Stomach (tissue), 8 donors: ENCODE measurements at regions not wholly inside any gene's neighbourhood (a gene's known extent, or its start where the extent isn't known, plus 50 kb on each side); places are given as distances from the start of the nearest gene placed in this dataset.

ENCODE experiments used
- DNase-seq, 2 donors: peaks; one replicate each; pipeline versions ENCODE4 v3.0.0 to v3.0.0-alpha.2; 2013 to 2019
- H3K27ac ChIP-seq, 5 donors: fragments of 200-600 bp in 4 of 5; sonication (generic) in 4 of 5; one replicate each; pipeline ENCODE4 v1.5.1; 2013 to 2019; ENCODE audit warnings: mild to moderate bottlenecking in 1 of 5, moderate library complexity in 1 of 5
- H3K27me3 ChIP-seq, 3 donors: fragments of 200-600 bp; sonication (generic); one replicate each; pipeline ENCODE4 v1.5.1; 2017 to 2019; ENCODE audit warnings: mixed run types in 1 of 3
- H3K36me3 ChIP-seq, 4 donors: fragments of 200-600 bp; sonication (generic); 1 replicate in 3 of 4; 2 replicates in 1 of 4; pipeline ENCODE4 v1.5.1; 2016 to 2019
- H3K4me1 ChIP-seq, 4 donors: fragments of 200-600 bp; sonication (generic); one replicate each; pipeline ENCODE4 v1.5.1; 2016 to 2019
- H3K4me3 ChIP-seq, 4 donors: fragments of 200-600 bp; sonication (generic) in 3 of 4; one replicate each; pipeline ENCODE4 v1.5.1; 2016 to 2019; ENCODE audit warnings: mild to moderate bottlenecking in 1 of 4
- H3K9me3 ChIP-seq, 4 donors: fragments of 200-600 bp; sonication (generic); one replicate each; pipeline ENCODE4 v1.5.1; 2016 to 2019
- CTCF ChIP-seq, 7 experiments: fragments of 450-650 bp in 4 of 7; fragments of 200-600 bp in 3 of 7; sonication (generic) in 3 of 7; IDR thresholded peaks; one replicate each; pipeline ENCODE4 v1.5.1; 2016 to 2019; ENCODE audit warnings: antibody characterized with exemption in 7 of 7, control low read depth in 2 of 7, mild to moderate bottlenecking in 1 of 7
- EP300 ChIP-seq: sonication (generic); formaldehyde crosslinking; IDR thresholded peaks from one replicate; pipeline ENCODE4 v1.6.1; 2017; ENCODE audit warnings: antibody characterized with exemption
- POLR2A ChIP-seq, 4 donors: fragments of 450-650 bp; IDR thresholded peaks; one replicate each; pipeline ENCODE4 v1.6.1; 2016; ENCODE audit warnings: antibody characterized with exemption in 4 of 4, control low read depth in 2 of 4, mild to moderate bottlenecking in 1 of 4, moderate library complexity in 1 of 4
- POLR2AphosphoS5 ChIP-seq, 3 donors: sonication (generic); formaldehyde crosslinking; IDR thresholded peaks; one replicate each; pipeline ENCODE4 v1.6.1; 2016; ENCODE audit warnings: antibody characterized with exemption in 3 of 3
- WGBS, 5 donors: extraction: QIAGEN DNeasy Blood & Tissue Kit in 3 of 5; methylation state at CpG; one replicate each; pipeline versions ENCODE4 v1.1.5 to v1.1.7; 2013 to 2018; 5-methylcytosine and 5-hydroxymethylcytosine counted together
- intact Hi-C: fragments of 100-400 bp; cut with DNase I; formaldehyde crosslinking; loops from one replicate; pipeline ENCODE4 v1.15.1; 2023; ENCODE audit warnings: low total_unique reads
- donor health status: healthy with polysubstance abuse.
- donor health status: Bipolar disorder and iron deficiency.
- donor health status: healthy.

GRCh38 chr9:80516679-80517078 lies 944.9 kb downstream of the TLE4 start:
- peaks cover 0 to 5% (median 0%) of the 10 kb centered on the region in 4 donors for H3K9me3 ChIP-seq
- H3K4me1 ChIP-seq: no peaks in the 10 kb centered on the region
- TF ChIP-seq CTCF (IDR thresholded peaks at IDR 0.05) (no peak), EP300 (no peak), POLR2AphosphoS5 (IDR thresholded peaks at IDR 0.05) (no peak), POLR2A (IDR thresholded peaks at IDR 0.05) (no peak)
- no peaks in the 10 kb centered on the region for H3K36me3 ChIP-seq
- no peak for DNase-seq
- H3K4me3 ChIP-seq: no peak overlapping the region
- 66 to 82% (median 79%) methylated on average over 3 of the region's 3 CpGs for WGBS, 5 donors
- H3K27ac ChIP-seq: no peak overlapping the region
- H3K27me3 ChIP-seq: no peaks in the 10 kb centered on the region
- intact Hi-C loops: no loop called here

GRCh38 chr9:80509358-80509757 lies 937.6 kb downstream of the TLE4 start:
- WGBS, 5 donors: 56 to 80% (median 64%) methylated on average over 1 of the region's 1 CpG
- peaks cover 0 to 2% (median 0%) of the 10 kb centered on the region in 4 donors for H3K4me1 ChIP-seq
- H3K4me3 ChIP-seq: no peak overlapping the region
- no peaks in the 10 kb centered on the region for H3K9me3 ChIP-seq
- intact Hi-C loops: no loop called here
- H3K27me3 ChIP-seq: no peaks in the 10 kb centered on the region
- H3K27ac ChIP-seq: no peak overlapping the region
- no peaks in the 10 kb centered on the region for H3K36me3 ChIP-seq
- no peak for DNase-seq
- TF ChIP-seq POLR2AphosphoS5 (IDR thresholded peaks at IDR 0.05) (no peak), EP300 (no peak), CTCF (IDR thresholded peaks at IDR 0.05) (no peak), POLR2A (IDR thresholded peaks at IDR 0.05) (no peak)

- H3K4me1 ChIP-seq: peaks cover 0 to 15% (median 4%) of the 10 kb centered on the region in 4 donors
- WGBS, 5 donors: 65 to 74% (median 72%) methylated on average over 3 of the region's 3 CpGs
- no peak for TF ChIP-seq EP300
- no peak for TF ChIP-seq CTCF (IDR thresholded peaks at IDR 0.05)
- no peak for TF ChIP-seq POLR2AphosphoS5 (IDR thresholded peaks at IDR 0.05)
- no peak for TF ChIP-seq POLR2A (IDR thresholded peaks at IDR 0.05)
- H3K27me3 ChIP-seq: no peaks in the 10 kb centered on the region
- intact Hi-C loops: no loop called here
- no peak for DNase-seq
- H3K4me3 ChIP-seq: no peak overlapping the region
- no peaks in the 10 kb centered on the region for H3K36me3 ChIP-seq
- no peak overlapping the region for H3K27ac ChIP-seq
- no peaks in the 10 kb centered on the region for H3K9me3 ChIP-seq
Measured at GRCh38 chr9:80507611-80508010, 935.8 kb downstream of the TLE4 start.

- peak in 1 of 2 donors; percentile 48 for DNase-seq
- 48 to 66% (median 59%) methylated on average over 7 of the region's 7 CpGs for WGBS, 5 donors
- Histone ChIP-seq H3K4me3 (no peak overlapping the region), H3K9me3 (no peaks in the 10 kb centered on the region), H3K27me3 (no peaks in the 10 kb centered on the region), H3K27ac (peak overlapping the region in 1 of 5 donors; percentile 44), H3K4me1 (peaks cover 0 to 15% (median 4%) of the 10 kb centered on the region in 4 donors), H3K36me3 (no peaks in the 10 kb centered on the region)
- TF ChIP-seq POLR2A (IDR thresholded peaks at IDR 0.05) (no peak), EP300 (no peak), POLR2AphosphoS5 (IDR thresholded peaks at IDR 0.05) (peak in 1 of 3 donors; percentile 14)
- intact Hi-C loops: no loop called here
Measured at GRCh38 chr9:80504601-80505230, 933.0 kb downstream of the TLE4 start.

- TF ChIP-seq POLR2AphosphoS5 (IDR thresholded peaks at IDR 0.05) (peak in 1 of 3 donors; percentile 18), EP300 (no peak)
- Histone ChIP-seq H3K36me3 (no peaks in the 10 kb centered on the region), H3K4me3 (no peak overlapping the region), H3K4me1 (peaks cover 0 to 15% (median 4%) of the 10 kb centered on the region in 4 donors), H3K27me3 (no peaks in the 10 kb centered on the region), H3K9me3 (no peaks in the 10 kb centered on the region), H3K27ac (peak overlapping the region in 1 of 5 donors; percentile 44)
- intact Hi-C loops: no loop called here
- WGBS, 5 donors: 31 to 58% (median 43%) methylated on average over 2 of the region's 2 CpGs
- peak in 1 of 2 donors; percentile 70 for DNase-seq
Measured at GRCh38 chr9:80503671-80504281, 932.0 kb downstream of the TLE4 start.
